ENCODE measurements at regions not wholly inside any gene's neighbourhood (a gene's known extent, or its start where the extent isn't known, plus 50 kb on each side); places are given as distances from the start of the nearest gene placed in this dataset.

GRCh38 chr12:124122722-124123121 is 149.7 kb downstream of the ZNF664 start:
- TF ChIP-seq EZH2phosphoT487 (IDR thresholded peaks at IDR 0.05; ENCODE audit: insufficient read depth, low read depth) (no peak), EZH2 (IDR thresholded peaks at IDR 0.05; ENCODE audit: insufficient read depth, poor library complexity, severe bottlenecking) (no peak)

All from GM23248 (cell line).